Uterus (tissue), 3 donors: ENCODE measurements at regions not wholly inside any gene's neighbourhood (a gene's known extent, or its start where the extent isn't known, plus 50 kb on each side); places are given as distances from the start of the nearest gene placed in this dataset.

Source experiments
- DNase-seq, 2 donors: peaks; one replicate each; pipeline ENCODE4 v3.0.0-alpha.2; 2019 to 2020
- H3K27ac ChIP-seq, 2 donors: fragments of 200-600 bp; sonication (generic); 1 replicate in 1 of 2; 2 replicates in 1 of 2; pipeline ENCODE4 v1.5.1; 2016 to 2018
- H3K27me3 ChIP-seq, 2 donors: fragments of 200-600 bp; sonication (generic); one replicate each; pipeline ENCODE4 v1.5.1; 2018 to 2019; ENCODE audit warnings: control low read depth in 1 of 2
- H3K36me3 ChIP-seq, 2 donors: fragments of 200-600 bp; sonication (generic); one replicate each; pipeline ENCODE4 v1.5.1; 2019; ENCODE audit warnings: control low read depth in 1 of 2
- H3K4me1 ChIP-seq, 2 donors: fragments of 200-600 bp; sonication (generic); one replicate each; pipeline ENCODE4 v1.5.1; 2018 to 2019; ENCODE audit warnings: control low read depth in 1 of 2
- H3K4me3 ChIP-seq, 2 donors: fragments of 200-600 bp; sonication (generic); 1 replicate in 1 of 2; 2 replicates in 1 of 2; pipeline ENCODE4 v1.5.1; 2018 to 2019; ENCODE audit warnings: mild to moderate bottlenecking in 1 of 2
- H3K9me3 ChIP-seq, 2 donors: fragments of 200-600 bp; sonication (generic); one replicate each; pipeline ENCODE4 v1.5.1; 2019; ENCODE audit warnings: control low read depth in 1 of 2
- CTCF ChIP-seq, 4 experiments: fragments of 200-600 bp in 2 of 4; fragments of 450-650 bp in 2 of 4; sonication (generic) in 2 of 4; IDR thresholded peaks; one replicate each; pipeline ENCODE4 v1.5.1; 2016 to 2019; ENCODE audit warnings: antibody characterized with exemption in 4 of 4, mild to moderate bottlenecking in 2 of 4, moderate library complexity in 1 of 4
- POLR2A ChIP-seq, 2 donors: fragments of 450-650 bp; IDR thresholded peaks; one replicate each; pipeline ENCODE4 v1.6.1; 2016; ENCODE audit warnings: antibody characterized with exemption in 2 of 2, mild to moderate bottlenecking in 1 of 2, moderate library complexity in 1 of 2
- intact Hi-C: fragments of 100-400 bp; cut with DNase I; formaldehyde crosslinking; loops from one replicate; pipeline ENCODE4 v1.15.1; 2023; ENCODE audit warnings: low total_unique reads
- donor health status: DM: yes; HTN: yes; CAD: no.

GRCh38 chr5:73395256-73395655, 53.3 kb downstream of the FOXD1 start:
- no peaks in the 10 kb centered on the region for H3K9me3 ChIP-seq
- no peak overlapping the region for H3K4me3 ChIP-seq
- no peaks in the 10 kb centered on the region for H3K4me1 ChIP-seq
- no peaks in the 10 kb centered on the region for H3K36me3 ChIP-seq
- intact Hi-C loops, result no loop called here
- TF ChIP-seq CTCF (IDR thresholded peaks at IDR 0.05) (no peak), POLR2A (IDR thresholded peaks at IDR 0.05) (no peak)
- no peak for DNase-seq
- H3K27me3 ChIP-seq, result no peaks in the 10 kb centered on the region
- no peak overlapping the region for H3K27ac ChIP-seq

- intact Hi-C loops, result no loop called here
- Histone ChIP-seq H3K27ac (no peak overlapping the region), H3K9me3 (no peaks in the 10 kb centered on the region), H3K4me1 (no peaks in the 10 kb centered on the region), H3K36me3 (no peaks in the 10 kb centered on the region), H3K4me3 (no peak overlapping the region), H3K27me3 (no peaks in the 10 kb centered on the region)
- DNase-seq, result no peak
- TF ChIP-seq POLR2A (IDR thresholded peaks at IDR 0.05), result no peak
- no peak for TF ChIP-seq CTCF (IDR thresholded peaks at IDR 0.05)
Observed at GRCh38 chr5:73394610-73395009, 54.0 kb downstream of the FOXD1 start.

GRCh38 chr5:73393611-73394489, 54.7 kb downstream of the FOXD1 start:
- TF ChIP-seq CTCF (IDR thresholded peaks at IDR 0.05), result no peak
- TF ChIP-seq POLR2A (IDR thresholded peaks at IDR 0.05), result no peak
- DNase-seq, result no peak
- H3K27me3 ChIP-seq, result no peaks in the 10 kb centered on the region
- no peak overlapping the region for H3K27ac ChIP-seq
- intact Hi-C loops, result no loop called here
- H3K4me1 ChIP-seq, result no peaks in the 10 kb centered on the region
- H3K4me3 ChIP-seq, result no peak overlapping the region
- no peaks in the 10 kb centered on the region for H3K36me3 ChIP-seq
- H3K9me3 ChIP-seq, result no peaks in the 10 kb centered on the region

GRCh38 chr5:73392775-73393174, 55.8 kb downstream of the FOXD1 start:
- H3K27me3 ChIP-seq, result no peaks in the 10 kb centered on the region
- no peak overlapping the region for H3K4me3 ChIP-seq
- intact Hi-C loops, result no loop called here
- TF ChIP-seq POLR2A (IDR thresholded peaks at IDR 0.05) (no peak), CTCF (IDR thresholded peaks at IDR 0.05) (no peak)
- DNase-seq, result no peak
- H3K4me1 ChIP-seq, result no peaks in the 10 kb centered on the region
- H3K27ac ChIP-seq, result no peak overlapping the region
- H3K36me3 ChIP-seq, result no peaks in the 10 kb centered on the region
- no peaks in the 10 kb centered on the region for H3K9me3 ChIP-seq

- H3K36me3 ChIP-seq, result no peaks in the 10 kb centered on the region
- TF ChIP-seq CTCF (IDR thresholded peaks at IDR 0.05) (no peak), POLR2A (IDR thresholded peaks at IDR 0.05) (no peak)
- H3K27me3 ChIP-seq, result no peaks in the 10 kb centered on the region
- no peak for DNase-seq
- H3K9me3 ChIP-seq, result no peaks in the 10 kb centered on the region
- H3K4me3 ChIP-seq, result no peak overlapping the region
- no peaks in the 10 kb centered on the region for H3K4me1 ChIP-seq
- intact Hi-C loops, result no loop called here
- no peak overlapping the region for H3K27ac ChIP-seq
Observed at GRCh38 chr5:73391441-73391881, 57.1 kb downstream of the FOXD1 start.
